Gastroesophageal sphincter (tissue), 3 donors: ENCODE measurements at regions not wholly inside any gene's neighbourhood (a gene's known extent, or its start where the extent isn't known, plus 50 kb on each side); places are given as distances from the start of the nearest gene placed in this dataset.

Source experiments
- EP300 ChIP-seq: sonication (generic); formaldehyde crosslinking; IDR thresholded peaks from one replicate; pipeline ENCODE4 v1.6.1; 2017; ENCODE audit warnings: antibody characterized with exemption, mild to moderate bottlenecking
- POLR2A ChIP-seq, 2 donors: fragments of 450-650 bp; IDR thresholded peaks; one replicate each; pipeline ENCODE4 v1.6.1; 2017; ENCODE audit warnings: antibody characterized with exemption in 2 of 2, mild to moderate bottlenecking in 2 of 2, moderate library complexity in 1 of 2
- POLR2AphosphoS5 ChIP-seq: sonication (generic); formaldehyde crosslinking; IDR thresholded peaks from one replicate; pipeline ENCODE4 v1.6.1; 2017; ENCODE audit warnings: antibody characterized with exemption
- TF ChIP-seq, protein P1 (sequence below), 4 experiments: fragments of 200-600 bp in 2 of 4; fragments of 450-650 bp in 2 of 4; sonication (generic) in 1 of 4; IDR thresholded peaks; one replicate each; pipeline ENCODE4 v1.5.1; 2017 to 2019; ENCODE audit warnings: antibody characterized with exemption in 4 of 4, mild to moderate bottlenecking in 2 of 4, moderate library complexity in 2 of 4

DNA sequence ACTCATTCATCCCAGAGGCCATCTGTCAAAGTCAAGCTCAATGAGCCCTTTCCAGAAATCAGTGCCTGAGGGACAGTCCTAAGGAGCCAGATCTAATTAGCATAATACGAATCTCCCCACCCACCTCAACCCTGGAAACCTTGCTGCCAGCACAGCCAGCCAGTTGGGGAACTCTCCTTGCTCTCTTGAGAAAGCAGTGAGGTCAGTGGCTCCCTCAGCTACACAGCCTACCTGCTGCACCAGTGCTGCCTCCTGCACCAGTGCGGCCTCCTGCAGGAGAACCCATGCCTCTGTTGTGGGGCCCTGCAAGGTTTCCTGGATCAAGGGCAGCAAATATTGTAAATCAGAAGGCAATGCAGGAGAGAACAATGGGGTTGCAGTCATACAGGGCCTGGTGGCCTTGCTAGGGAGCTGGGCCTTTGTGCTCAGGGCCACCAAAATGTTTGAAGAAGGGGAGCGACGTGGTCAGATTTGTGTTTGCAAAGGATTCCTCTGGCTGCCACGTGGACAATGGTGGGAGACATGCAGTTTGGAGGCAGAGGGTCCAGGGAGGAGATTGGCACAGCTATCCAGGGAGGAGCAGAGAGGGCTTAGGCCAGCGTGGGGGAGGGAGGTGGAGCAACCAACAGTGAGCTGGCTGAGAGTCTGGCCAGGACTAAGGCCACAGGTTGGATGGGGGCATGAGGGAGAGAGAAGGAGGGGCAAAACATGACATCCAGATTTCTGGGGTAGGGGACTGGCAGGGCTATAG, 124.3 kb upstream of the MAMLD1 start:
- TF ChIP-seq, protein P1, sequence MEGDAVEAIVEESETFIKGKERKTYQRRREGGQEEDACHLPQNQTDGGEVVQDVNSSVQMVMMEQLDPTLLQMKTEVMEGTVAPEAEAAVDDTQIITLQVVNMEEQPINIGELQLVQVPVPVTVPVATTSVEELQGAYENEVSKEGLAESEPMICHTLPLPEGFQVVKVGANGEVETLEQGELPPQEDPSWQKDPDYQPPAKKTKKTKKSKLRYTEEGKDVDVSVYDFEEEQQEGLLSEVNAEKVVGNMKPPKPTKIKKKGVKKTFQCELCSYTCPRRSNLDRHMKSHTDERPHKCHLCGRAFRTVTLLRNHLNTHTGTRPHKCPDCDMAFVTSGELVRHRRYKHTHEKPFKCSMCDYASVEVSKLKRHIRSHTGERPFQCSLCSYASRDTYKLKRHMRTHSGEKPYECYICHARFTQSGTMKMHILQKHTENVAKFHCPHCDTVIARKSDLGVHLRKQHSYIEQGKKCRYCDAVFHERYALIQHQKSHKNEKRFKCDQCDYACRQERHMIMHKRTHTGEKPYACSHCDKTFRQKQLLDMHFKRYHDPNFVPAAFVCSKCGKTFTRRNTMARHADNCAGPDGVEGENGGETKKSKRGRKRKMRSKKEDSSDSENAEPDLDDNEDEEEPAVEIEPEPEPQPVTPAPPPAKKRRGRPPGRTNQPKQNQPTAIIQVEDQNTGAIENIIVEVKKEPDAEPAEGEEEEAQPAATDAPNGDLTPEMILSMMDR (IDR thresholded peaks at IDR 0.05), result no peak
- no peak for TF ChIP-seq POLR2AphosphoS5
- no peak for TF ChIP-seq POLR2A (IDR thresholded peaks at IDR 0.05)
- TF ChIP-seq EP300, result no peak
